Renal cortical epithelial cell (primary cell): ENCODE measurements at regions not wholly inside any gene's neighbourhood (a gene's known extent, or its start where the extent isn't known, plus 50 kb on each side); places are given as distances from the start of the nearest gene placed in this dataset.

ENCODE experiments used
- DNase-seq: peaks from one replicate; pipeline ENCODE4 v3.0.0-alpha.2; 2011; ENCODE audit warnings: low read depth

DNA sequence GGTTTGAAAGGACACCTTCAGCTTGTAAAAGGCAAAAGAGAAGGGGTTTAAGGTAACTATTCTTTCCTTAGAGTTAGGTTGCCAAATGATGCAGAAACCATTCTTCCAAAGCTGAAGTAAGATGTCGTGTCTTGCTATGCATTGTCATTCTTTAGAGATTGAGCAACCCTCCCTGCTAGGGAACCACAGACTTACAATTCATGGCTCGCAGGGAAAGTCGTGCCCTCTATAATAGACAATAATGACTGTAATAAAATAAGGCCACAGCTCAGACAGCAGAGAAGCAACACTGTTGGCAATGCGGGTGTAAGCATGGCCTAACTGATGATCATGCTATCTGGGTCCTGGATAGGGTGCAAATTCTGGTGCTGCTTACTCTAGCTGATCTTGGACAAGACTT lies 129.6 kb upstream of the CDH13 start:
- no peak for DNase-seq

- DNase-seq = no peak
Measured at GRCh38 chr16:82488460-82488859, 138.3 kb upstream of the CDH13 start.

DNA sequence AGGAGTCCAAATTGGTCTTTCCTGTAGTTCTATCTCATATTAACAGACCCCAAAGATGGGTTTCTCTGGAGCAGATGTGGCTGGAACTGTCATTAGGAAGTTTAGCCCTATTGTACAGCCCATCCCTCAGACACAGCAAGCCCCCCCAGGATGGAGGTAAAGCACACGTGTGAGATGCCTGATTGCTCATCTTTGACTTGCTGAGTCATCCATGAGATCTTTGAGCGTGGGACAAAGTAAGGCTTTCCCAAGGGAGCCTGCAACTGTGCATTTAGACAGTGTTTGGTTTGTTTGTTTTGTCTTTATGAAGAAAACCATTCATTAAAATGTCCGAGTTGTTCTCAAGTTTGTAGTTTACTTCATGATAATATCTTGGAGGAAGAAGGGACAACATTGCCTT lies 145.3 kb upstream of the CDH13 start:
- DNase-seq = no peak

GRCh38 chr16:82476786-82477185 lies 150.0 kb upstream of the CDH13 start:
- DNase-seq = no peak

GRCh38 chr16:82470620-82471152 lies 156.1 kb upstream of the CDH13 start:
- DNase-seq = peak; percentile 16

- no peak for DNase-seq
Measured at GRCh38 chr16:82470016-82470415, 156.8 kb upstream of the CDH13 start.

- DNase-seq = no peak
Measured at GRCh38 chr16:82464187-82464586, 162.6 kb upstream of the CDH13 start.

DNA sequence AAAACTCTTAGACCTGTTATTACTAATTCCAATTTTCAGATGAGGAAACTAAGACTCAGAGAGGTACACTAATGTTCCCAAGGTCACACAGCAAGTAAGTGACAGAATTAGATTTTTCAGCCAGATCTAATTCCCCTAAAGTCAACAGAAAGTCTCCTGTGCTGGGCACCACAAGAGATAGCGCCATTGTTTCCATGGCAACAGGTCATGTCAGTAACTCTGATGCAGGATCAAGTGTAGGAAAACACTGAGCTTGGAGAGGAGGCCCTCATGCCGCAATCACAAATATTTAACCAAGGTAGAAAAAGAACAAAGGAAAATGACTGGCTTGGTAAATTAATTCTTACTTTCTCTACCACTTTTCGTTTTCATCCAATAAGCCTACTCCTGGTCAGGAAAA lies 166.0 kb upstream of the CDH13 start:
- peak; percentile 1 for DNase-seq

DNA sequence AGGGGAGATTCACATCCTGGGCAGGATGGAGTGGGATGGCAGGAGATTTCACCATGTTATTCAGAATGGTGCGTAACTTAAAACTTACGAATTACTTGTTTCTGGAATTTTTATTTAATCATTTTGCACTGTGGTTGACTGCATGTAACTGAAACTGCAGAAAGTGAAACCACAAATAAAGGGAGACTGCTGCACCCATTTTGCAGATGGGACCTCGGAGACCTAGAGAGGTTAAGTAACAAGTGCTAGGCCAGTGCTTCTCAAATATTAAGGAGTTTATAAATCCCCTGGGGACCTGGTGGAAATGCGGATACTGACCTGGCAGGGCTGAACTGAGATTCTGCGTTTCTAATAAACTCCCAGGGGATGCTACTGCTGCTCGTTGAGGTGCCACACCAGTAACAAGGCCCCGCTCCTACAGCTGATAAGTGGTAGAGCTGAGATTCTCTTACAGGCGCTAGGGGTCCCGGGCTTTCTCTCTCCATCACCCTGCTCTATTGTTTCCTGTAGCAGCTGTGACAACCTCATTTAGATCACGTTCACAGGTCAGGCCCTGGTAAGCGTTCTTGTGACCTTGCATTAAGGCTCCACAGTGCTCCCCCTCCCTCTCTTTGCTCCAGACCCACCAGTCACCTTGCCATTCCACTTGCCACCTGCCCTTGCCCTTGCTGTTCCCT lies 167.1 kb upstream of the CDH13 start:
- DNase-seq = no peak

DNA sequence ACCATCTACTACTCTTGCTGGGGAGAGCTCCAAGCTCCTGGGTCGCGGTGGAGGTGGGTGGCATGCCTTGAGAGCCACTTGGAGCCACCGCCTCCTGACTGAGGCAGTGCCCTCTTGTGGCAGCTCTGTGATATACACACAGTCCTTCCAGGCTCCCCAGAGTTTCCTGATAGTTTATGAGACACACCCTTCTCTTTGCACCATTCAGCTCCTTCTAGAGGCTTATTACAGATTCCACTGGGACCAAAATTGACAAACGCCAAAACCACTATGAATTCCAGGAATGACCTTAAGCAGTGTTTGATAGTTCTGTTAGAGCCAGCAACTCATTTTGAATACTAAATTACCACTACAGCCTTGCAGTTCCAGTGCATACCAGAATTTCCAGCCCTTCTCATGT lies 170.1 kb upstream of the CDH13 start:
- DNase-seq = peak; percentile 36

- no peak for DNase-seq
Measured at GRCh38 chr16:82454566-82454965, 172.2 kb upstream of the CDH13 start.

- no peak for DNase-seq
Measured at GRCh38 chr16:82454152-82454551, 172.6 kb upstream of the CDH13 start.

DNA sequence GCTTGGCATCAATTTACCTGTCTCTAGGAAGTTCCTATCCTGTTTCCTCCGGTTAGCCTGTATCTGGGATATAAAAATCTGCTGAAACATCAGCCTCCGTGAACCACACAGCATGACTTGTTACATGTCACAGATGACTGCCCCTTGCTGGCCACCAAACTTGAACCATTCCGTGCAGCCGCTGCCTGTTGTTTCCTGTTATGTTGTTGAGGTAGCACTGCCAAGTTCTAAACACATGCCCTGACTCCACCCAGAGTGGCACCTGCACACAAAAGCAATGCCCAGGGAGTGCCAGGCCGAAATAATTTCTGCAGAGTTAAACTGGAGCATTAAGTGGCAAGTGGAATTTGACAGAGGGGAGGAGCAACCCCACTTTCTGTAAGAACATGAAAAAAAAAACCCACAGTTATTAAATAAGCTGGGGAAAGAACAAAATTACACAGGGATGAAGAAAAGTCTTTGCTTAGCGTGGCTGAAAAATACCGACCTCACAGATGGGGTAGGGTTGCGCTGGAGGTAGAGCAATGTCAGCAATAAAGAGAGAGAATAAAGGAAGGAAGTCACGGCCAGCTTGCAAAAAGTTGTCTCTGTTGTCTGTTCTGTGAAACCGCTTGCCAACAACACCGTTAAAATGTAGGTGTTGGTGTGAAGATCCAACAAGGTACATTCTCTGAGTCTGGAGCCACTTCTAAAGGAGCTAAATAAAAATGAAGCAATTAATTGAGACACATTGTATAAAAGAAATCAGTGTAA lies 174.6 kb upstream of the CDH13 start:
- DNase-seq = peak; percentile 7

GRCh38 chr16:82451449-82451848 lies 175.3 kb upstream of the CDH13 start:
- no peak for DNase-seq

- DNase-seq = no peak
Measured at GRCh38 chr16:82440336-82440735, 186.4 kb upstream of the CDH13 start.

- no peak for DNase-seq
Measured at GRCh38 chr16:82439678-82440293, 187.0 kb upstream of the CDH13 start.

DNA sequence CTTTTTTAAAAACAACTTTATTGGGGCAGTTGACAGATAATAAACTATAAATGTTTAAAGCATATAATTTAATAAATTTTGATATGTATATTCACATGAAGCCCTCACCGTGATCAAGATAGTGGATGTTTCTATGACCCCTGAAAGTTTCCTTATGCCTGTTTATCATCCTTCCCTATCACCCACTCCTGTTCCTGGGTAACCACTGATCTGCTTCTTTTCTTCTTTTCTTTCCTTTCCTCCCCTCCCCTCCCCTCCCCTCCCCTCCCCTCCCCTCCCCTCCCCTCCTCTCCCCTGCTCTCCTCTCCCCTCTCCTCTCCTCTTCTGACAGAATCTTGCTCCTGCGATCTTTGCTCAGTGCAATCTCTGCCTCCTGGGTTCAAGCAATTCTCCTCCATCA lies 193.7 kb upstream of the CDH13 start:
- no peak for DNase-seq

- no peak for DNase-seq
Measured at GRCh38 chr16:82432261-82432660, 194.5 kb upstream of the CDH13 start.

DNA sequence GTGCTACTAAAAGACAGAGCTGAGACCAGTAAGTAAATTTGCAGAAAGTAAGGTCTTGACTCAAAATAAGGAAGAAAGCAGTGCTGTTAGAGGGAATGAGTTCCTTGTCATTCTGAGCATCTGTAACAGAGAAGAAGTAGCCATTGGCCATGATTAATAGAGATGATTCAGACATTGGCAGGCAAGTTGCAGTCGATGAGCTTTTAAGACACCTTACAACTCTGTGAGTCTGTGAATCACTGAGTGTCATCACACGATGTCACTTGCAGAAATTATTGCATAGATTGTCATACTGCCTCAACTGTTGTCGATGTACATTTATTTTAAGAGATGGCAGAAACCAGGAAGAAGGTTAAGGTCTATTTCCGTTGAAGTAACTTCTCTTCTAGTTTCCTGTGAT lies 201.1 kb upstream of the CDH13 start:
- DNase-seq = no peak

GRCh38 chr16:82421851-82422250 lies 204.9 kb upstream of the CDH13 start:
- DNase-seq = no peak

DNA sequence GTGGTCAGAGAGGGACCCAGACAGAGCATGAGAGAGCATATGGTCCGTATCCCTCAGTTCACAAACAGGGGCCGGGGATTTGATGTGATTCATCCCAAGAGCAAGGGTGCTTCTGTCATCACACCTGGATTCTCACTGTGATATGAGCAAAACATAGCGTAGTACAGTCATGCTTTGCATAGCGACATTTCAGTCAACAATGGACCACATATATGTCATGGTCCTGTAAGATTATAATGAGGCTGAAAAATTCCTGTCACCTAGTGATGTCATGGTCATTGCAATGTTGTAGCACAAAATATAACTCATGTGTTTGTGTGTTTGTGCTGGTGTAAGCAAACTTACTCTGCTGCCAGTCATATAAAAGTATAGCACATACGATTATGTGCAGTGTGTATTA lies 207.4 kb upstream of the CDH13 start:
- DNase-seq = no peak

DNA sequence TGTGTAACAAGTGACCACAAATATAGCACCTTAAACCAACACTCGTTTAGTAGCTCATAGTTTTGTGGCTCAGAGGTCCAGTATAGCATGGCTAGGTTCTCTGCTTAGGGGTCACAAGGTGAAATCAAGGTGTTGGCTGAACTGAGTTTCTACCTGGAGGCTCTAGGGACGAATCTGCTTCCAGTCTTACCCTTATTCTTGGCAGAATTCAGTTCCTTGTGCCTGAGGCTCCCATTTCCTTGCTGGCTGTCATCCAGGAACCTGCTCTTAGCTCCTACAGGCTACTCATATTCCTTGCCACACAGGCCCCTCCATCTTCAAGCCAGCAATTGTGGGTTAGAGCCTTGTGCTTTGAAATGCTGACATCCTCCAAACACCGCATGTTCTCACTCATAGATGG lies 212.3 kb upstream of the CDH13 start:
- no peak for DNase-seq

GRCh38 chr16:82412770-82413169 lies 214.0 kb upstream of the CDH13 start:
- DNase-seq = no peak
